Heart right ventricle (tissue), 16 donors: ENCODE measurements at regions not wholly inside any gene's neighbourhood (a gene's known extent, or its start where the extent isn't known, plus 50 kb on each side); places are given as distances from the start of the nearest gene placed in this dataset.

Experiments
- ATAC-seq, 8 donors: fragments of 200-7000 bp; cut with Tn5 transposase; one replicate each; pipeline ENCODE4 v1.9.1; 2020; ENCODE audit warnings: mild to moderate bottlenecking in 8 of 8, moderate library complexity in 8 of 8, moderate number of reproducible peaks in 1 of 8
- DNase-seq, 2 donors: peaks; one replicate each; pipeline ENCODE4 v3.0.0-alpha.2; 2020
- H3K27ac ChIP-seq, 10 donors: fragments of 200-600 bp; sonication (generic) in 2 of 10; one replicate each; pipeline versions ENCODE4 v1.5.0 to v1.8.0; 2020 to 2022; ENCODE audit warnings: mild to moderate bottlenecking in 3 of 10
- H3K27me3 ChIP-seq, 7 donors: fragments of 200-600 bp; one replicate each; pipeline ENCODE4 v1.8.0; 2021 to 2022; ENCODE audit warnings: mild to moderate bottlenecking in 2 of 7
- H3K36me3 ChIP-seq, 9 donors: fragments of 200-600 bp; sonication (generic) in 1 of 9; one replicate each; pipeline versions ENCODE4 v1.5.0 to v1.8.0; 2020 to 2022; ENCODE audit warnings: mild to moderate bottlenecking in 2 of 9
- H3K4me1 ChIP-seq, 9 donors: fragments of 200-600 bp; sonication (generic) in 1 of 9; one replicate each; pipeline versions ENCODE4 v1.5.0 to v1.8.0; 2020 to 2022; ENCODE audit warnings: mild to moderate bottlenecking in 4 of 9
- H3K4me3 ChIP-seq, 10 donors: fragments of 200-600 bp; sonication (generic) in 2 of 10; one replicate each; pipeline versions ENCODE4 v1.5.0 to v1.8.0; 2020 to 2022; ENCODE audit warnings: mild to moderate bottlenecking in 7 of 10, moderate library complexity in 2 of 10
- H3K9me3 ChIP-seq, 11 donors: fragments of 200-600 bp in 10 of 11; sonication (generic) in 2 of 11; one replicate each; pipeline versions ENCODE4 v1.5.0 to v1.8.0; 2013 to 2022; ENCODE audit warnings: mild to moderate bottlenecking in 2 of 11, control low read depth in 1 of 11, moderate library complexity in 1 of 11
- CTCF ChIP-seq, 9 donors: fragments of 200-600 bp; sonication (generic) in 2 of 9; IDR thresholded peaks; one replicate each; pipeline versions ENCODE4 v1.5.0 to v1.8.0; 2021 to 2022; ENCODE audit warnings: antibody characterized with exemption in 9 of 9, mild to moderate bottlenecking in 5 of 9, moderate library complexity in 1 of 9
- WGBS, 2 donors: extraction: QIAGEN DNeasy Blood & Tissue Kit; methylation state at CpG; one replicate each; pipeline ENCODE4 v1.1.7; 2013; ENCODE audit warnings: inconsistent platforms in 1 of 2; 5-methylcytosine and 5-hydroxymethylcytosine counted together
- intact Hi-C, 10 donors: fragments of 100-400 bp; cut with DNase I; formaldehyde crosslinking; loops; one replicate each; pipeline versions ENCODE4 v1.11.1 to v1.14.2; 2022
- donor health status: Arrhythmogenic right ventricular cardiomyopathy.
- donor health status: ischemic (EF 13 %, LVEDD 7.1; RV severe dilation, severe dysfunction).
- donor health status: healthy with polysubstance abuse.
- donor health status: DM: no; HTN: yes; CAD: no.
- donor health status: DM: no; HTN: no; CAD: no.
- donor health status: ischemic (EF 25% LVEDD 6.9; RV normal size, moderate dysfunction).
- donor health status: ischemic (EF 25% LVEDD 5.7; RV mildly dilated, moderate dysfunction).
- donor health status: healthy.
- donor health status: DM: yes; HTN: yes; CAD: no.
- donor health status: Ischemic cardiomyopathy.
- donor health status: ischemic (EF 35%, LVEDD 5.7; RV mildly dilated, moderate dysfunction).
- donor health status: nonischemic (EF 11% LVEDD 7.7; RV severe dilation, severe dysfunction).
- donor health status: DM: yes; HTN: yes; CAD: no.
- donor health status: PGD.
- donor health status: ischemic (EF 29% LVEDD 5.4; RV normal size, mild dysfunction).
- donor health status: nonischemic (EF 23%, LVEDD 6.1; RV moderate dilation, normal function).

GRCh38 chr5:60333005-60333571, 366.9 kb downstream of the DEPDC1B start:
- DNase-seq: no peak
- no peaks in the 10 kb centered on the region for H3K36me3 ChIP-seq
- 78 to 87% methylated on average over 6 of the region's 6 CpGs for WGBS, 2 donors
- intact Hi-C loops: no loop called here
- H3K27me3 ChIP-seq: peaks cover 0 to 2% (median 0%) of the 10 kb centered on the region in 7 donors
- H3K4me3 ChIP-seq: no peak overlapping the region
- no peak overlapping the region for H3K27ac ChIP-seq
- TF ChIP-seq CTCF (IDR thresholded peaks at IDR 0.05): no peak
- peaks cover 0 to 12% (median 0%) of the 10 kb centered on the region in 11 donors for H3K9me3 ChIP-seq
- no peaks in the 10 kb centered on the region for H3K4me1 ChIP-seq
- ATAC-seq: no peak

GRCh38 chr5:60332244-60333004, 367.5 kb downstream of the DEPDC1B start:
- DNase-seq: no peak
- peaks cover 0 to 2% (median 0%) of the 10 kb centered on the region in 7 donors for H3K27me3 ChIP-seq
- H3K27ac ChIP-seq: no peak overlapping the region
- H3K4me1 ChIP-seq: no peaks in the 10 kb centered on the region
- intact Hi-C loops: no loop called here
- no peak for ATAC-seq
- 76 to 84% methylated on average over 2 of the region's 2 CpGs for WGBS, 2 donors
- peaks cover 0 to 12% (median 0%) of the 10 kb centered on the region in 11 donors for H3K9me3 ChIP-seq
- TF ChIP-seq CTCF (IDR thresholded peaks at IDR 0.05): no peak
- no peaks in the 10 kb centered on the region for H3K36me3 ChIP-seq
- H3K4me3 ChIP-seq: no peak overlapping the region

- no peak for TF ChIP-seq CTCF (IDR thresholded peaks at IDR 0.05)
- Histone ChIP-seq H3K4me3 (no peak overlapping the region), H3K36me3 (no peaks in the 10 kb centered on the region), H3K27ac (no peak overlapping the region), H3K4me1 (no peaks in the 10 kb centered on the region), H3K9me3 (peaks cover 0 to 12% (median 0%) of the 10 kb centered on the region in 11 donors), H3K27me3 (peaks cover 0 to 2% (median 0%) of the 10 kb centered on the region in 7 donors)
- WGBS, 2 donors: 84 to 88% methylated on average over 3 of the region's 3 CpGs
- ATAC-seq (no peak), DNase-seq (no peak)
- intact Hi-C loops: no loop called here
Observed at GRCh38 chr5:60330236-60330635, 369.7 kb downstream of the DEPDC1B start.

- TF ChIP-seq CTCF (IDR thresholded peaks at IDR 0.05): no peak
- no peak for ATAC-seq
Observed at GRCh38 chr5:60325870-60326269, 374.1 kb downstream of the DEPDC1B start.

More at GRCh38 chr5:60325870-60326269, 374.1 kb downstream of the DEPDC1B start:
- intact Hi-C loops: no loop called here
- Histone ChIP-seq H3K27ac (no peak overlapping the region), H3K9me3 (peaks cover 0 to 12% (median 0%) of the 10 kb centered on the region in 11 donors), H3K36me3 (no peaks in the 10 kb centered on the region), H3K4me3 (no peak overlapping the region), H3K4me1 (no peaks in the 10 kb centered on the region), H3K27me3 (peaks cover 0 to 2% (median 0%) of the 10 kb centered on the region in 7 donors)
- 88 to 90% methylated on average over 2 of the region's 2 CpGs for WGBS, 2 donors
- no peak for DNase-seq
